Breast epithelium (tissue), 3 donors: ENCODE measurements at regions not wholly inside any gene's neighbourhood (a gene's known extent, or its start where the extent isn't known, plus 50 kb on each side); places are given as distances from the start of the nearest gene placed in this dataset.

Experiments
- CTCF ChIP-seq, 3 donors: fragments of 450-650 bp; IDR thresholded peaks; one replicate each; pipeline ENCODE4 v1.5.1; 2016 to 2017; ENCODE audit warnings: antibody characterized with exemption in 3 of 3, mild to moderate bottlenecking in 3 of 3, moderate library complexity in 3 of 3
- POLR2A ChIP-seq: fragments of 450-650 bp; IDR thresholded peaks from one replicate; pipeline ENCODE4 v1.6.1; 2016; ENCODE audit warnings: antibody characterized with exemption, mild to moderate bottlenecking, moderate library complexity
- POLR2AphosphoS5 ChIP-seq, 3 donors: sonication (generic); formaldehyde crosslinking; IDR thresholded peaks; one replicate each; pipeline ENCODE4 v1.6.1; 2017; ENCODE audit warnings: antibody characterized with exemption in 3 of 3

GRCh38 chr7:42338916-42339540, 102.0 kb upstream of the GLI3 start:
- TF ChIP-seq CTCF (IDR thresholded peaks at IDR 0.05) (no peak), POLR2AphosphoS5 (IDR thresholded peaks at IDR 0.05) (no peak), POLR2A (no peak)
